Middle frontal gyrus (tissue), 1 donor: ENCODE measurements at regions not wholly inside any gene's neighbourhood (a gene's known extent, or its start where the extent isn't known, plus 50 kb on each side); places are given as distances from the start of the nearest gene placed in this dataset.

ENCODE experiments used
- DNase-seq: peaks from one replicate; pipeline ENCODE4 v3.0.0-alpha.2; 2015; ENCODE audit warnings: low spot score; ENCODE audit errors: extremely low spot score

GRCh38 chr13:33891196-33891742 lies 73.3 kb downstream of the RFC3 start:
- no peak for DNase-seq

GRCh38 chr13:33893559-33893958 lies 75.6 kb downstream of the RFC3 start:
- no peak for DNase-seq

- DNase-seq: no peak
These were observed 86.5 kb downstream of the RFC3 start for GRCh38 chr13:33904431-33904830.

GRCh38 chr13:33908116-33908515 lies 90.2 kb downstream of the RFC3 start:
- no peak for DNase-seq

- DNase-seq: no peak
These were observed 92.3 kb downstream of the RFC3 start for GRCh38 chr13:33910255-33910654.

GRCh38 chr13:33911521-33911920 lies 93.6 kb downstream of the RFC3 start:
- DNase-seq: no peak

- no peak for DNase-seq
These were observed 95.9 kb downstream of the RFC3 start for GRCh38 chr13:33913829-33914228.

- DNase-seq: no peak
These were observed 99.2 kb downstream of the RFC3 start for GRCh38 chr13:33917190-33917589.

GRCh38 chr13:33918199-33918932 lies 100.4 kb downstream of the RFC3 start:
- no peak for DNase-seq

- no peak for DNase-seq
These were observed 101.2 kb downstream of the RFC3 start for GRCh38 chr13:33919120-33919519.

GRCh38 chr13:33925563-33925962 lies 107.6 kb downstream of the RFC3 start:
- DNase-seq: no peak

- no peak for DNase-seq
These were observed 109.4 kb downstream of the RFC3 start for GRCh38 chr13:33927315-33927714.

GRCh38 chr13:33931397-33932311 lies 113.7 kb downstream of the RFC3 start:
- peak; percentile 25 for DNase-seq

- DNase-seq: no peak
These were observed 114.9 kb downstream of the RFC3 start for GRCh38 chr13:33932769-33933406.

- no peak for DNase-seq
These were observed 115.9 kb downstream of the RFC3 start for GRCh38 chr13:33933810-33934209.

- no peak for DNase-seq
These were observed 116.4 kb downstream of the RFC3 start for GRCh38 chr13:33934343-33934742.

- DNase-seq: no peak
These were observed 117.0 kb downstream of the RFC3 start for GRCh38 chr13:33934951-33935371.

GRCh38 chr13:33935969-33936368 lies 118.0 kb downstream of the RFC3 start:
- DNase-seq: no peak

GRCh38 chr13:33937373-33938098 lies 119.6 kb downstream of the RFC3 start:
- DNase-seq: no peak

- no peak for DNase-seq
These were observed 122.3 kb downstream of the RFC3 start for GRCh38 chr13:33940256-33940655.

GRCh38 chr13:33940898-33941297 lies 122.9 kb downstream of the RFC3 start:
- no peak for DNase-seq
